Keratinocyte (primary cell): ENCODE measurements at regions not wholly inside any gene's neighbourhood (a gene's known extent, or its start where the extent isn't known, plus 50 kb on each side); places are given as distances from the start of the nearest gene placed in this dataset.

Source experiments
- DNase-seq: peaks from one replicate; pipeline ENCODE4 v3.0.0-alpha.2; 2011; ENCODE audit warnings: low read depth, missing footprints, low spot score
- FAIRE-seq: peaks from 2 replicates; lab custom pipeline; 2011; peaks lifted over from hg19 to GRCh38; lab: Jason Lieb, UNC
- H2AFZ ChIP-seq: 2 replicates; pipeline ENCODE4 v1.6.0; 2012; ENCODE audit warnings: low read length, control low read depth, inconsistent platforms; ENCODE audit not compliant: control insufficient read depth
- H3K27ac ChIP-seq: 2 replicates; pipeline ENCODE4 v1.5.1; 2011; ENCODE audit warnings: low read length; ENCODE audit not compliant: control insufficient read depth, insufficient read depth
- H3K27me3 ChIP-seq: 3 replicates; pipeline ENCODE4 v1.6.0; 2011; ENCODE audit warnings: low read length; ENCODE audit not compliant: control insufficient read depth, insufficient read depth; ENCODE audit errors: extremely low read depth
- H3K36me3 ChIP-seq, 2 experiments: 2 replicates in 1 of 2; 3 replicates in 1 of 2; pipeline ENCODE4 v1.5.1; 2011; ENCODE audit warnings: low read length in 2 of 2, mild to moderate bottlenecking in 1 of 2; ENCODE audit not compliant: control insufficient read depth in 2 of 2, insufficient read depth in 2 of 2; ENCODE audit errors: extremely low read depth in 1 of 2
- H3K4me1 ChIP-seq: 3 replicates; pipeline ENCODE4 v1.5.1; 2011; ENCODE audit warnings: low read length; ENCODE audit not compliant: control insufficient read depth, insufficient read depth; ENCODE audit errors: extremely low read depth
- H3K4me2 ChIP-seq: 3 replicates; pipeline ENCODE4 v1.6.0; 2011; ENCODE audit warnings: low read depth, low read length; ENCODE audit not compliant: control insufficient read depth, insufficient read depth; ENCODE audit errors: extremely low read depth
- H3K4me3 ChIP-seq, 3 experiments: fragments of 200-600 bp in 1 of 3; sonication (generic) in 1 of 3; 2 replicates in 2 of 3; 3 replicates in 1 of 3; pipeline ENCODE4 v1.5.1; 2011 to 2016; ENCODE audit warnings: low read length in 3 of 3, mild to moderate bottlenecking in 3 of 3, control low read depth in 2 of 3, inconsistent platforms in 1 of 3, low read depth in 1 of 3, mixed read lengths in 1 of 3, mixed run types in 1 of 3, moderate library complexity in 1 of 3; ENCODE audit not compliant: control insufficient read depth in 2 of 3, insufficient read depth in 2 of 3; ENCODE audit errors: extremely low read depth in 1 of 3
- H3K79me2 ChIP-seq: 2 replicates; pipeline ENCODE4 v1.6.0; 2012; ENCODE audit warnings: low read length; ENCODE audit not compliant: control insufficient read depth, insufficient read depth
- H3K9ac ChIP-seq: 3 replicates; pipeline ENCODE4 v1.6.0; 2011; ENCODE audit warnings: low read length; ENCODE audit not compliant: control insufficient read depth, insufficient read depth; ENCODE audit errors: extremely low read depth
- H3K9me1 ChIP-seq: 3 replicates; pipeline ENCODE4 v1.6.0; 2011; ENCODE audit warnings: low read length; ENCODE audit not compliant: control insufficient read depth, insufficient read depth; ENCODE audit errors: extremely low read depth
- H3K9me3 ChIP-seq: 2 replicates; pipeline ENCODE4 v1.5.1; 2012; ENCODE audit warnings: low read depth, low read length; ENCODE audit not compliant: control insufficient read depth
- H4K20me1 ChIP-seq: 3 replicates; pipeline ENCODE4 v1.6.0; 2011; ENCODE audit warnings: low read length; ENCODE audit not compliant: control insufficient read depth, insufficient read depth; ENCODE audit errors: extremely low read depth
- EZH2 ChIP-seq: IDR thresholded peaks from one replicate; pipeline ENCODE4 v1.6.1; 2012; ENCODE audit warnings: inconsistent platforms, mild to moderate bottlenecking, low read length, moderate library complexity
- dilution Hi-C: fragments of 300-500 bp; cut with MboI; formaldehyde crosslinking; loops from one replicate; pipeline ENCODE4 v1.7.0; 2020; ENCODE audit warnings: low sequenced_read_pairs; ENCODE audit not compliant: extremely low pct_ligation_motif_present
- TF ChIP-seq, protein P1 (sequence below), 3 experiments: IDR thresholded peaks in 1 of 3; conservative IDR thresholded peaks in 1 of 3; optimal IDR thresholded peaks in 1 of 3; 2 replicates in 2 of 3; 3 replicates in 1 of 3; pipeline versions ENCODE3 to v1.5.1; 2011; ENCODE audit warnings: low read length in 3 of 3, mild to moderate bottlenecking in 3 of 3, moderate library complexity in 2 of 3, control low read depth in 1 of 3, inconsistent platforms in 1 of 3; ENCODE audit not compliant: insufficient read depth in 2 of 3; ENCODE audit errors: extremely low read depth in 1 of 3

- Histone ChIP-seq H3K9me3 (peaks cover 2% of the 10 kb centered on the region), H3K27me3 (no peaks in the 10 kb centered on the region), H3K9ac (no peak overlapping the region), H3K36me3 (no peaks in the 10 kb centered on the region), H3K79me2 (no peaks in the 10 kb centered on the region), H3K27ac (no peak overlapping the region), H4K20me1 (no peaks in the 10 kb centered on the region), H3K4me1 (no peaks in the 10 kb centered on the region), H3K4me3 (no peak overlapping the region), H3K4me2 (no peak overlapping the region), H3K9me1 (no peaks in the 10 kb centered on the region), H2AFZ (no peak overlapping the region)
- DNase-seq (no peak), FAIRE-seq (no peak)
- no peak for TF ChIP-seq EZH2
- TF ChIP-seq, protein P1, sequence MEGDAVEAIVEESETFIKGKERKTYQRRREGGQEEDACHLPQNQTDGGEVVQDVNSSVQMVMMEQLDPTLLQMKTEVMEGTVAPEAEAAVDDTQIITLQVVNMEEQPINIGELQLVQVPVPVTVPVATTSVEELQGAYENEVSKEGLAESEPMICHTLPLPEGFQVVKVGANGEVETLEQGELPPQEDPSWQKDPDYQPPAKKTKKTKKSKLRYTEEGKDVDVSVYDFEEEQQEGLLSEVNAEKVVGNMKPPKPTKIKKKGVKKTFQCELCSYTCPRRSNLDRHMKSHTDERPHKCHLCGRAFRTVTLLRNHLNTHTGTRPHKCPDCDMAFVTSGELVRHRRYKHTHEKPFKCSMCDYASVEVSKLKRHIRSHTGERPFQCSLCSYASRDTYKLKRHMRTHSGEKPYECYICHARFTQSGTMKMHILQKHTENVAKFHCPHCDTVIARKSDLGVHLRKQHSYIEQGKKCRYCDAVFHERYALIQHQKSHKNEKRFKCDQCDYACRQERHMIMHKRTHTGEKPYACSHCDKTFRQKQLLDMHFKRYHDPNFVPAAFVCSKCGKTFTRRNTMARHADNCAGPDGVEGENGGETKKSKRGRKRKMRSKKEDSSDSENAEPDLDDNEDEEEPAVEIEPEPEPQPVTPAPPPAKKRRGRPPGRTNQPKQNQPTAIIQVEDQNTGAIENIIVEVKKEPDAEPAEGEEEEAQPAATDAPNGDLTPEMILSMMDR (optimal IDR thresholded peaks at IDR 0.05 in 1 of 3, IDR thresholded peaks at IDR 0.05 in 1 of 3, conservative IDR thresholded peaks at IDR 0.05 in 1 of 3; ENCODE audit: extremely low read depth in 1 of 3, insufficient read depth in 2 of 3, low read length in 3 of 3) = no peak
- dilution Hi-C loops = no loop called here
Measured at GRCh38 chr3:164192974-164193373, 885.3 kb downstream of the SI start.

DNA sequence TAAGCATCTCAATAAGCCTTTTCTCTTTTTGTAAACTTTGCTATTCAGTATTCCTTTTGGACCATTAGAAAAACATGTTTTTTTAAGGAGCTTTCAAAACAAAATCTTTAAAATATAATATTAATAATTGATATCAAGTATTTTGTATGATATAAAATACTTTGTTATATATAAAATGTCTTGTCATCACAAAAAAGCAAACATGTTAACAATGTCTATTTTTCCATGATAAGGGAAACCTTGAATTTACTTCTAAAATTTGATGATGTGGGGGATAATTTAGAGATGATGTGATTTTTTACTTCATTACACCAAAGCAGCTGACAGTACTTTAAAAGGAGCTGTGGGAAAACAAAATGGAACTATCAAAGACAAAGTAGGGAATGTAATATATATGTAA, 887.7 kb downstream of the SI start:
- H2AFZ ChIP-seq = no peak overlapping the region
- dilution Hi-C loops = no loop called here
- H3K27ac ChIP-seq = no peak overlapping the region
- DNase-seq (no peak), FAIRE-seq (no peak)
- TF ChIP-seq, protein P1 (optimal IDR thresholded peaks at IDR 0.05 in 1 of 3, IDR thresholded peaks at IDR 0.05 in 1 of 3, conservative IDR thresholded peaks at IDR 0.05 in 1 of 3; ENCODE audit: extremely low read depth in 1 of 3, insufficient read depth in 2 of 3, low read length in 3 of 3) = no peak
- no peak for TF ChIP-seq EZH2
- H3K36me3 ChIP-seq = no peaks in the 10 kb centered on the region
- H3K9me3 ChIP-seq = peaks cover 2% of the 10 kb centered on the region
- H3K79me2 ChIP-seq = no peaks in the 10 kb centered on the region
- no peaks in the 10 kb centered on the region for H3K4me1 ChIP-seq
- H3K27me3 ChIP-seq = no peaks in the 10 kb centered on the region
- no peaks in the 10 kb centered on the region for H3K9me1 ChIP-seq
- no peak overlapping the region for H3K4me2 ChIP-seq
- no peak overlapping the region for H3K4me3 ChIP-seq
- no peak overlapping the region for H3K9ac ChIP-seq
- no peaks in the 10 kb centered on the region for H4K20me1 ChIP-seq
